HepG2 (cell line): ENCODE measurements at regions not wholly inside any gene's neighbourhood (a gene's known extent, or its start where the extent isn't known, plus 50 kb on each side); places are given as distances from the start of the nearest gene placed in this dataset.

Experiments
- ATAC-seq: fragments of 200-7000 bp; cut with Tn5 transposase; 3 replicates; pipeline ENCODE4 v1.9.1; 2020; ENCODE audit warnings: mild to moderate bottlenecking, moderate library complexity
- BruUV-seq: library from RNA; stranded (reverse); fragments of 400-500 nt; replicated peaks from 2 replicates; lab custom pipeline; 2021; lab: Mats Ljungman, UMichigan
- CTCF ChIA-PET: fragments of 300-600 bp; formaldehyde crosslinking; extraction: SDS; loops from one replicate; lab custom pipeline; 2021; ENCODE audit warnings: low total read pairs, inconsistent platforms, low intra/inter-chr PET ratio; lab: Yijun Ruan, JAX
- POLR2A ChIA-PET: fragments of 350-600 bp; sonication (Branson Sonifier 250); formaldehyde crosslinking; loops from one replicate; lab custom pipeline; 2020; ENCODE audit warnings: antibody characterized with exemption, inconsistent platforms; lab: Yijun Ruan, JAX
- DNase-seq: peaks from one replicate; pipeline ENCODE4 v3.0.0-alpha.2; 2015; ENCODE audit warnings: low spot score
- FAIRE-seq: peaks from 3 replicates; lab custom pipeline; 2011; peaks lifted over from hg19 to GRCh38; lab: Jason Lieb, UNC
- H2AFZ ChIP-seq: one replicate; pipeline ENCODE4 v1.6.1; 2011; ENCODE audit warnings: low read length, inconsistent platforms
- H3K27ac ChIP-seq: fragments of 300-600 bp; 3 replicates; pipeline ENCODE4 v1.8.0; 2011; ENCODE audit warnings: mixed run types, mild to moderate bottlenecking, mixed read lengths, low read length, inconsistent platforms; ENCODE audit not compliant: insufficient read depth; ENCODE audit errors: extremely low read length
- H3K27me3 ChIP-seq, 2 experiments: fragments of 200-600 bp in 1 of 2; 2 replicates in 1 of 2; 3 replicates in 1 of 2; pipeline versions ENCODE4 v1.6.0 to v1.8.0; 2011; ENCODE audit warnings: low read length in 2 of 2, mild to moderate bottlenecking in 2 of 2, moderate library complexity in 2 of 2, inconsistent platforms in 1 of 2; ENCODE audit not compliant: insufficient read depth in 2 of 2, control insufficient read depth in 1 of 2
- H3K36me3 ChIP-seq, 2 experiments: fragments of 200-600 bp in 1 of 2; replicated peaks in 1 of 2; 2 replicates in 1 of 2; 3 replicates in 1 of 2; pipeline versions ENCODE4 v1.5.1 to v1.8.0; 2011; ENCODE audit warnings: low read length in 2 of 2, inconsistent platforms in 1 of 2; ENCODE audit not compliant: insufficient read depth in 2 of 2, control insufficient read depth in 1 of 2
- H3K4me1 ChIP-seq: 2 replicates; pipeline ENCODE4 v1.5.1; 2012; ENCODE audit warnings: low read length, inconsistent platforms; ENCODE audit not compliant: insufficient read depth
- H3K4me2 ChIP-seq: 2 replicates; pipeline ENCODE4 v1.6.0; 2011; ENCODE audit warnings: low read depth, low read length, inconsistent platforms
- H3K4me3 ChIP-seq, 3 experiments: fragments of 200-600 bp in 1 of 3; sonication (generic), shearing (Covaris generic) in 1 of 3; replicated peaks in 1 of 3; 2 replicates each; pipeline ENCODE4 v1.5.1; 2011 to 2016; ENCODE audit warnings: low read length in 3 of 3, inconsistent platforms in 2 of 3, low read depth in 2 of 3, mild to moderate bottlenecking in 2 of 3, control low read depth in 1 of 3, mixed read lengths in 1 of 3; ENCODE audit not compliant: insufficient read depth in 1 of 3
- H3K79me2 ChIP-seq: one replicate; pipeline ENCODE4 v1.6.1; 2011; ENCODE audit warnings: low read length, inconsistent platforms; ENCODE audit not compliant: insufficient read depth
- H3K9ac ChIP-seq: 2 replicates; pipeline ENCODE4 v1.6.0; 2011; ENCODE audit warnings: mild to moderate bottlenecking, low read depth, low read length, inconsistent platforms; ENCODE audit not compliant: insufficient read depth
- H3K9me3 ChIP-seq: 2 replicates; pipeline ENCODE4 v1.5.1; 2012; ENCODE audit warnings: mild to moderate bottlenecking, low read length
- H4K20me1 ChIP-seq: 2 replicates; pipeline ENCODE4 v1.6.0; 2011; ENCODE audit warnings: inconsistent platforms, mild to moderate bottlenecking, low read length, moderate library complexity; ENCODE audit not compliant: insufficient read depth
- CTCF ChIP-seq: sonication (generic); formaldehyde crosslinking; IDR thresholded peaks from 2 replicates; pipeline ENCODE4 v1.5.0; 2020; ENCODE audit warnings: mild to moderate bottlenecking, missing genetic modification reagents, moderate library complexity
- FUBP1 ChIP-seq: sonication (generic); formaldehyde crosslinking; IDR thresholded peaks from 2 replicates; pipeline ENCODE4 v1.5.1; 2020; ENCODE audit warnings: missing genetic modification reagents, mild to moderate bottlenecking, borderline replicate concordance
- HNF4A ChIP-seq: sonication (generic); formaldehyde crosslinking; IDR thresholded peaks from 2 replicates; pipeline ENCODE4 v1.4.0; 2020; ENCODE audit warnings: missing genetic modification reagents
- HNF4G ChIP-seq, 2 experiments: sonication (generic) in 1 of 2; formaldehyde crosslinking in 1 of 2; IDR thresholded peaks; 2 replicates each; pipeline versions ENCODE4 v1.4.0 to v1.6.1; 2011 to 2020; ENCODE audit warnings: borderline replicate concordance in 2 of 2, low read depth in 2 of 2, mild to moderate bottlenecking in 2 of 2, low read length in 1 of 2, missing genetic modification reagents in 1 of 2, moderate library complexity in 1 of 2
- MLLT10 ChIP-seq: sonication (generic); formaldehyde crosslinking; IDR thresholded peaks from 2 replicates; pipeline ENCODE4 v1.4.0; 2020; ENCODE audit warnings: missing genetic modification reagents
- NFKBIZ ChIP-seq: IDR thresholded peaks from 2 replicates; pipeline ENCODE4 v1.6.1; 2018; ENCODE audit warnings: missing genetic modification reagents, missing compliant biosample characterization
- ONECUT2 ChIP-seq: sonication (generic); formaldehyde crosslinking; IDR thresholded peaks from 2 replicates; pipeline ENCODE4 v1.4.0; 2020; ENCODE audit warnings: missing genetic modification reagents
- RERE ChIP-seq: IDR thresholded peaks from 2 replicates; pipeline ENCODE4 v1.6.1; 2016; ENCODE audit warnings: low read depth, missing genetic modification reagents, missing compliant biosample characterization
- SMARCC2 ChIP-seq: fragments of 450-650 bp; IDR thresholded peaks from 2 replicates; pipeline ENCODE4 v1.6.1; 2017; ENCODE audit warnings: antibody characterized with exemption, mild to moderate bottlenecking
- SP2 ChIP-seq: sonication (generic); formaldehyde crosslinking; IDR thresholded peaks from 2 replicates; pipeline ENCODE4 v1.5.1; 2020; ENCODE audit warnings: mild to moderate bottlenecking, missing genetic modification reagents
- THAP8 ChIP-seq: sonication (generic); formaldehyde crosslinking; IDR thresholded peaks from 2 replicates; pipeline ENCODE4 v1.5.1; 2020; ENCODE audit warnings: missing genetic modification reagents, mild to moderate bottlenecking, borderline replicate concordance
- ZNF326 ChIP-seq: sonication (generic); formaldehyde crosslinking; IDR thresholded peaks from 2 replicates; pipeline ENCODE4 v1.4.0; 2020; ENCODE audit warnings: missing genetic modification reagents, borderline replicate concordance
- ZNF563 ChIP-seq: sonication (generic); formaldehyde crosslinking; IDR thresholded peaks from 2 replicates; pipeline ENCODE4 v1.8.0; 2022; ENCODE audit warnings: mild to moderate bottlenecking, moderate library complexity, missing genetic modification reagents
- WGBS: methylation state at CpG from one replicate; pipeline ENCODE4 v1.1.6; 2017; ENCODE audit warnings: low lambda C conversion rate; 5-methylcytosine and 5-hydroxymethylcytosine counted together
- in situ Hi-C: cut with HindIII; loops from 2 replicates; pipeline ENCODE4 v1.10.0; 2017; ENCODE audit warnings: low pct_unique_long_range_greater_than_20kb; ENCODE audit not compliant: extremely low pct_ligation_motif_present
- intact Hi-C: fragments of 100-400 bp; cut with micrococcal nuclease; formaldehyde crosslinking; loops from one replicate; pipeline ENCODE4 v1.10.0; 2022; ENCODE audit not compliant: unreplicated experiment

- Histone ChIP-seq H3K4me3 (no peak overlapping the region), H3K9me3 (no peaks in the 10 kb centered on the region), H4K20me1 (no peaks in the 10 kb centered on the region), H3K9ac (no peak overlapping the region), H3K4me2 (no peak overlapping the region), H3K79me2 (no peaks in the 10 kb centered on the region), H2AFZ (no peak overlapping the region)
- in situ Hi-C loops (no loop called here), intact Hi-C loops (no loop called here)
- 59% methylated on average over 15 of the region's 22 CpGs for WGBS
- ATAC-seq (peak; percentile 90), DNase-seq (no peak), FAIRE-seq (no peak)
- TF ChIP-seq ONECUT2 (CRISPR knock-in tag) (peak; percentile 66; the same call in 1 of the 2 replicates), ZNF326 (CRISPR knock-in tag) (no peak), ZNF563 (no peak), FUBP1 (CRISPR knock-in tag) (no peak), HNF4A (peak; percentile 43; the same call in 1 of the 2 replicates), CTCF (0 out of 2 replicates have a peak, but pooled peaks have one; percentile 12), RERE (CRISPR knock-in tag) (no peak), NFKBIZ (CRISPR knock-in tag) (no peak), SP2 (CRISPR knock-in tag) (no peak), THAP8 (CRISPR knock-in tag) (no peak), HNF4G (IDR thresholded peaks at IDR 0.05; ENCODE audit: borderline replicate concordance, low read depth, low read length) (0 out of 2 replicates have a peak, but pooled peaks have one; percentile 33), HNF4G (CRISPR knock-in tag; IDR thresholded peaks at IDR 0.05; ENCODE audit: borderline replicate concordance, low read depth) (no peak), SMARCC2 (no peak), MLLT10 (CRISPR knock-in tag) (no peak)
- TF ChIP-seq, all 625 proteins: peak for 4
- BruUV-seq, result no TSS peak
- Histone ChIP-seq H3K36me3 (no peaks in the 10 kb centered on the region), H3K27me3 (peaks cover 0 to 15% of the 10 kb centered on the region in 2 experiments; a peak in 1 of 5 replicates), H3K27ac (no peak overlapping the region), H3K4me1 (peaks cover 15% of the 10 kb centered on the region; the same call in 1 of the 2 replicates)
- CTCF ChIA-PET, result no interaction called here
- POLR2A ChIA-PET, result no interaction called here
Observed at GRCh38 chr1:4362314-4363044, 291.9 kb upstream of the AJAP1 start.
